ENCODE measurements at regions not wholly inside any gene's neighbourhood (a gene's known extent, or its start where the extent isn't known, plus 50 kb on each side); places are given as distances from the start of the nearest gene placed in this dataset.

DNA sequence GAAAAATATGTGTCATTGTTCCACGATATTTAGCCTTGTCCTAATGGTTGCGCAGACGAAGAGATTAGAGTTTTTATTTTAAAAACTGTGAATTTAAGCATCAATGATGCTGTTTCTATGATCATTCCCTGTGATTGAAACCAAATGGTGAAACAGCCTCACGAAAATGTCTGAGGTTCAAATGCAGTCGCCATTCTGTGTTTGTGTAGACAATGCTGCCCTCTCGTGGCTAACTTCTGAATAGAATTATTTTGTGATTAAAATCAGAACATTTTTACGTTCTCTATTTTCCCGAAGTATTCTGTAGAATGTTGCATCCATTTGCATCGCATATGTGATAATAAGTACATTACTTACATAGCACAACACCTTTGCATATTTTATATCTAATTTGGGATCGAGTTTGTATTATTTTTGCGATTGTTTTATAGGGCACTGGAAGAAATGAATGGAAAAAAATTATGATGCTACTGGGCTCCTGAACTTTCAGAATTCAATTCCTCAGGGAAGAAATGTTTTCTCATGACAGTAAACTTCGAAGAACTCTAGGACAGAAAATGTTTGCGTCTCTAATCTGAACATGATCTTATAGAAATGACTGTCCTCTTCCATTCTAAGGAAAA, 54.8 kb upstream of the CREB1 start:
- DNase-seq (ENCODE audit: low read depth in 2 of 3, low spot score in 2 of 3) = peak in 1 of 3 experiments; percentile 49

DNA sequence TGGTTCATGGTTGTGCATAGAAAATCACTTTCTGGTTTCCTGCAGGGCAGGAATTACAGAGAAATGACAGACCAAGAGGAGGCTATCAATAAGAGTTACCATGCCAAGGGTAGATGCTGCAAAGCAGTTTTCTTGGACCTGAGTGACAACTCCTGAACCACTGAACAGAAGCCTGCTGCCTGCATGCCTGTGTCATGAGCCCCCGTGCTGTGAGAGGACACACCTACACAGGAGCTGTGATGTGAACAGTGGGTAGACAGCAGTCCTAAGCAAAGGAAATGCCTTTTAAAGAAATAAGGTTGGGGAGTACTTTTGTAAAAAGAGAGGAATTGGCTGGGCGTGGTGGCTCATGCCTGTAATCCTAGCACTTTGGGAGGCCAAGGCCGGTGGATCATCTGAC, 54.2 kb upstream of the CREB1 start:
- DNase-seq (ENCODE audit: low read depth in 2 of 3, low spot score in 2 of 3) = no peak

DNA sequence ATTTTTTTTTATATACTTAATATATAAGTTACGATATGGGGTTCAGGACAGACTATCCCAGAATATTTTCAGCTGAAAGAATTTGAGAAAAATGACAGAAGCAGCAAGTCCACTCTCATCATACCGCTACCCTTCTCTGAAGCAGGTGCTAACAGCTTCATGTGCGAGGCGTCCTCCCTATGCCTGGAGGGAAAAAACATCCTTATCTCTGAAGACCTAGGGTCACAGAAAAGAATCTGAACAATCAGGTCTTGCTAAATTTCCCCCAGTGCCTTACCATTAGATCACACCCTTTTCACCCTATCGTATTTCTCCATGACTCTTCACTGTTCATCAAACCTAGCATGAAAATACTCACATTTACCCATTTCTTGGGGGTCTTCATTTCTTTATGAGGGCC, 51.9 kb upstream of the CREB1 start:
- no peak for DNase-seq (ENCODE audit: low read depth in 2 of 3, low spot score in 2 of 3)

DNA sequence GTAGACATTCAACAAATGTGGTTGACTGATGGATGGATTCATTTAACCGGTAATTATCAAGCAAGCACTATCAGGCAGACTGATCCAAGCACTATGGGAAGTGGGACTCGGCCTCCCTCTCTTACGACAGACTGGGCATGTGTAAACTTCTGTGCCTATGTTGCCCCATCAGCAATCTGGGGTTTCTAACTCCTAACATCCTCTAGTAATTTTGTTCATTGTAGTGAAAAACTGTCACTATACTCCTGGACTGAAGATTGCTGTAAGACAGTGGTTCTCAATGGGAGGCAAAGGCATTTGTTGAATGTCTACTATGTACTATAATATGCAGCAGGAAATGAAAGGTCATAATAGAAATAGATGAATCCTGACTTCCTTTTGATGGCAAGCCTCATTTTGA, 51.2 kb upstream of the CREB1 start:
- no peak for DNase-seq (ENCODE audit: low read depth in 2 of 3, low spot score in 2 of 3)

DNA sequence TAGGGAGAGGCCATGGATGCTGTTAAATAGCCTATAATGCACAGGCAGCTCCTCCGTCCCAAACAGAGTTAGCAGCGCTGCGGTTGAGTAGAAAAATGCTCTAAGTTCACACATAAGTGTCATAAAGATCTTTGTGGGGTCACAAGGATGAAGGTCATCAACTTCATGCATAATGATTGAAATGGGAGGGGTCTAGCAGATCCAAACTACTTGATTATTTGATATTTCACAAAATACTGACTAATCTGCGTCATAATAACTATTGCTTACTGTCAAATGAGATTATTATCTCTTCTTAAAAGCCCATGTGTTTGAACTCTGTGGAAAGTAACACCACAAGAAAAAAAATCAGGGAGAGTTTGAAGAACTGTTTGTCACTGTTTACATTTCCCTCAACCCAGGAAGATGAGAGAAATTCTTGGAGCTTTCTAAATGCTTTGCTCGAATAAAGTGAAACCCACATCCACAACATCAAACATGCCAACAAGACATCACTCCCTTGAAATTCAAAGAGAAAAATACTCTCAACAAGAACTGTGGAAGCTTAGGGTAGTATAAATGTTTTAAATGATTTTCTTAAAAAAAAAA, 50.5 kb upstream of the CREB1 start:
- no peak for DNase-seq (ENCODE audit: low read depth in 2 of 3, low spot score in 2 of 3)

Data from activated CD8-positive, alpha-beta memory T cell treated with anti-CD3 and anti-CD28 coated beads for 48 hours (primary cell).